SK-N-SH (cell line): ENCODE measurements at regions not wholly inside any gene's neighbourhood (a gene's known extent, or its start where the extent isn't known, plus 50 kb on each side); places are given as distances from the start of the nearest gene placed in this dataset.

Experiments used
- CTCF ChIA-PET: fragments of 300-600, 350-600 bp; formaldehyde crosslinking; extraction: SDS; loops from one replicate; lab custom pipeline; 2021; lab: Yijun Ruan, JAX
- POLR2A ChIA-PET: fragments of 350-600 bp; sonication (Branson Sonifier 250); formaldehyde crosslinking; extraction: SDS; loops from one replicate; lab custom pipeline; 2020; ENCODE audit warnings: antibody characterized with exemption, inconsistent platforms; lab: Yijun Ruan, JAX
- DNase-seq: peaks from one replicate; pipeline ENCODE4 v3.0.0; 2012
- H2AFZ ChIP-seq: fragments of 200-600 bp; sonication (generic); 2 replicates; pipeline ENCODE4 v1.8.1; 2016; ENCODE audit warnings: antibody characterized with exemption, mild to moderate bottlenecking, low read depth
- H3F3A ChIP-seq: fragments of 200-600 bp; sonication (generic); replicated peaks from 2 replicates; pipeline ENCODE3; 2016; ENCODE audit warnings: antibody characterized with exemption, mild to moderate bottlenecking; ENCODE audit not compliant: insufficient read depth
- H3K27ac ChIP-seq, 2 experiments: fragments of 200-500 bp in 1 of 2; fragments of 200-600 bp in 1 of 2; sonication (Bioruptor generic) in 1 of 2; sonication (generic), shearing (Covaris generic) in 1 of 2; 2 replicates each; pipeline versions ENCODE4 v1.5.1 to v1.6.1; 2014 to 2016; ENCODE audit warnings: low read depth in 2 of 2, inconsistent platforms in 1 of 2, low read length in 1 of 2, mild to moderate bottlenecking in 1 of 2, mixed read lengths in 1 of 2
- H3K27me3 ChIP-seq: fragments of 200-600 bp; sonication (generic), shearing (Covaris generic); 2 replicates; pipeline ENCODE4 v1.6.1; 2016; ENCODE audit warnings: mixed run types; ENCODE audit not compliant: insufficient read depth
- H3K36me3 ChIP-seq, 2 experiments: fragments of 200-500 bp in 1 of 2; fragments of 200-600 bp in 1 of 2; sonication (Bioruptor generic) in 1 of 2; sonication (generic) in 1 of 2; replicated peaks in 1 of 2; 2 replicates each; pipeline versions ENCODE3 to v1.5.1; 2014 to 2016; ENCODE audit warnings: low read length in 1 of 2, mild to moderate bottlenecking in 1 of 2; ENCODE audit not compliant: insufficient read depth in 2 of 2, control insufficient read depth in 1 of 2
- H3K4me1 ChIP-seq, 2 experiments: fragments of 200-500 bp in 1 of 2; fragments of 200-600 bp in 1 of 2; sonication (Bioruptor generic) in 1 of 2; sonication (generic), shearing (Covaris generic) in 1 of 2; 2 replicates each; pipeline versions ENCODE4 v1.5.1 to v1.6.1; 2014 to 2016; ENCODE audit warnings: low read depth in 1 of 2, low read length in 1 of 2, mixed run types in 1 of 2; ENCODE audit not compliant: insufficient read depth in 2 of 2, control insufficient read depth in 1 of 2
- H3K4me2 ChIP-seq: fragments of 200-600 bp; sonication (generic), shearing (Covaris generic); 2 replicates; pipeline ENCODE4 v1.6.1; 2017; ENCODE audit warnings: mixed run types
- H3K4me3 ChIP-seq, 2 experiments: fragments of 200-500 bp in 1 of 2; fragments of 200-600 bp in 1 of 2; sonication (Bioruptor generic) in 1 of 2; sonication (generic), shearing (Covaris generic) in 1 of 2; 2 replicates each; pipeline versions ENCODE4 v1.5.1 to v1.8.1; 2014 to 2016; ENCODE audit warnings: low read depth in 2 of 2, inconsistent platforms in 1 of 2, low read length in 1 of 2, mild to moderate bottlenecking in 1 of 2, mixed read lengths in 1 of 2, moderate library complexity in 1 of 2
- H3K79me2 ChIP-seq: fragments of 200-600 bp; sonication (generic); 2 replicates; pipeline ENCODE4 v1.8.1; 2017; ENCODE audit warnings: mild to moderate bottlenecking; ENCODE audit not compliant: insufficient read depth
- H3K9ac ChIP-seq: fragments of 200-600 bp; sonication (generic); 2 replicates; pipeline ENCODE4 v1.6.1; 2017; ENCODE audit warnings: mixed run types
- H3K9me2 ChIP-seq: fragments of 200-600 bp; sonication (generic); 2 replicates; pipeline ENCODE4 v1.6.1; 2017; ENCODE audit warnings: mixed run types
- H3K9me3 ChIP-seq: fragments of 200-600 bp; sonication (generic); 2 replicates; pipeline ENCODE4 v1.6.1; 2017; ENCODE audit warnings: mixed run types, mild to moderate bottlenecking, moderate library complexity
- H4K20me1 ChIP-seq: fragments of 200-600 bp; sonication (generic); 2 replicates; pipeline ENCODE4 v1.6.1; 2017; ENCODE audit warnings: mild to moderate bottlenecking, mixed run types; ENCODE audit not compliant: insufficient read depth
- CTCF ChIP-seq: fragments of 200-600 bp; sonication (generic); IDR thresholded peaks from 2 replicates; pipeline ENCODE4 v1.6.1; 2017; ENCODE audit warnings: antibody characterized with exemption, mild to moderate bottlenecking, moderate library complexity
- EP300 ChIP-seq, 2 experiments: IDR thresholded peaks; 2 replicates each; pipeline versions ENCODE4 v1.4.0 to v1.6.1; 2012; ENCODE audit warnings: borderline replicate concordance in 1 of 2, low read depth in 1 of 2, low read length in 1 of 2
- FOSL2 ChIP-seq: IDR thresholded peaks from 2 replicates; pipeline ENCODE4 v1.4.0; 2012; ENCODE audit warnings: low read depth, mild to moderate bottlenecking, moderate library complexity, borderline replicate concordance
- FOXM1 ChIP-seq: IDR thresholded peaks from 2 replicates; pipeline ENCODE4 v1.4.0; 2012; ENCODE audit warnings: low read depth, mild to moderate bottlenecking
- GABPA ChIP-seq: IDR thresholded peaks from 2 replicates; pipeline ENCODE4 v1.4.0; 2012; ENCODE audit warnings: low read depth, mild to moderate bottlenecking
- MAX ChIP-seq: IDR thresholded peaks from 2 replicates; pipeline ENCODE4 v1.4.0; 2012; ENCODE audit warnings: low read depth
- MEF2A ChIP-seq: IDR thresholded peaks from 2 replicates; pipeline ENCODE4 v1.4.0; 2012; ENCODE audit warnings: low read depth, borderline replicate concordance
- NFIC ChIP-seq: IDR thresholded peaks from 2 replicates; pipeline ENCODE4 v1.4.0; 2012; ENCODE audit warnings: borderline replicate concordance
- NRF1 ChIP-seq: IDR thresholded peaks from 2 replicates; pipeline ENCODE4 v1.6.1; 2012; ENCODE audit warnings: low read depth, mild to moderate bottlenecking, low read length
- POLR2AphosphoS5 ChIP-seq: IDR thresholded peaks from 2 replicates; pipeline ENCODE4 v1.6.1; 2012; ENCODE audit warnings: low read depth, low read length
- RAD21 ChIP-seq: IDR thresholded peaks from 2 replicates; pipeline ENCODE4 v1.6.1; 2012; ENCODE audit warnings: mild to moderate bottlenecking, low read length
- RCOR1 ChIP-seq: fragments of 150-350 bp; IDR thresholded peaks from 2 replicates; pipeline ENCODE4 v1.6.1; 2017; ENCODE audit warnings: antibody characterized with exemption, low read length
- RXRA ChIP-seq: IDR thresholded peaks from 2 replicates; pipeline ENCODE4 v1.4.0; 2012; ENCODE audit warnings: low read depth, mild to moderate bottlenecking, borderline replicate concordance
- SMC3 ChIP-seq: IDR thresholded peaks from 2 replicates; pipeline ENCODE4 v1.6.1; 2012; ENCODE audit warnings: low read depth, low read length, improper control_type of control experiment
- WGBS: methylation state at CpG from one replicate; pipeline ENCODE4 v1.1.6; 2017; ENCODE audit warnings: low lambda C conversion rate; 5-methylcytosine and 5-hydroxymethylcytosine counted together
- TF ChIP-seq, protein P1 (sequence below): fragments of 150-350 bp; IDR thresholded peaks from 2 replicates; pipeline ENCODE4 v1.6.1; 2017; ENCODE audit warnings: antibody characterized with exemption, low read length, low read depth, borderline replicate concordance
- TF ChIP-seq, protein P2 (sequence below): IDR thresholded peaks from 2 replicates; pipeline ENCODE4 v1.4.0; 2012; ENCODE audit warnings: low read depth, borderline replicate concordance
- TF ChIP-seq, protein P3 (sequence below): IDR thresholded peaks from 2 replicates; pipeline ENCODE4; 2012

- CTCF ChIA-PET, result interaction anchor here (0.5 to 6.2 kb wide), 53 partner anchors 9 to 798 kb away, joined by 3 to 169 read pairs (median 4); partner anchors contain the start of genes ARHGAP5, DTD2 and RNU6-7
- Histone ChIP-seq H3K36me3 (no peaks in the 10 kb centered on the region), H3K9me3 (no peaks in the 10 kb centered on the region), H3K79me2 (no peaks in the 10 kb centered on the region), H3K9me2 (no peaks in the 10 kb centered on the region), H2AFZ (peak overlapping the region; percentile 82), H3K27ac (peak overlapping the region; percentile 28 to 53; a peak in 3 of 4 replicates), H4K20me1 (no peaks in the 10 kb centered on the region), H3K27me3 (no peaks in the 10 kb centered on the region), H3F3A (no peaks in the 10 kb centered on the region), H3K4me2 (no peak overlapping the region), H3K4me3 (no peak overlapping the region; a peak in 1 of 4 replicates), H3K9ac (no peak overlapping the region), H3K4me1 (peaks cover 9 to 19% of the 10 kb centered on the region in 2 experiments; a peak in 3 of 4 replicates)
- 64% methylated on average over 9 of the region's 9 CpGs for WGBS
- POLR2A ChIA-PET, result interaction anchor here (0.6 kb wide), 1 partner anchor 331 kb away, joined by 5 read pairs; no protein-coding TSS in a partner anchor
- peak; percentile 76 for DNase-seq
- peak; percentile 90 for TF ChIP-seq RAD21
- peak; percentile 92 for TF ChIP-seq SMC3
- TF ChIP-seq POLR2AphosphoS5, result no peak
- TF ChIP-seq CTCF, result peak; percentile 87
- no peak for TF ChIP-seq FOSL2
- TF ChIP-seq, protein P1, sequence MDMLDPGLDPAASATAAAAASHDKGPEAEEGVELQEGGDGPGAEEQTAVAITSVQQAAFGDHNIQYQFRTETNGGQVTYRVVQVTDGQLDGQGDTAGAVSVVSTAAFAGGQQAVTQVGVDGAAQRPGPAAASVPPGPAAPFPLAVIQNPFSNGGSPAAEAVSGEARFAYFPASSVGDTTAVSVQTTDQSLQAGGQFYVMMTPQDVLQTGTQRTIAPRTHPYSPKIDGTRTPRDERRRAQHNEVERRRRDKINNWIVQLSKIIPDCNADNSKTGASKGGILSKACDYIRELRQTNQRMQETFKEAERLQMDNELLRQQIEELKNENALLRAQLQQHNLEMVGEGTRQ, result no peak
- 0 out of 2 replicates have a peak, but pooled peaks have one; percentile 9 for TF ChIP-seq RCOR1
- TF ChIP-seq EP300 (IDR thresholded peaks at IDR 0.05; ENCODE audit: borderline replicate concordance in 1 of 2, low read depth in 1 of 2, low read length in 1 of 2), result no peak
- TF ChIP-seq, protein P2, sequence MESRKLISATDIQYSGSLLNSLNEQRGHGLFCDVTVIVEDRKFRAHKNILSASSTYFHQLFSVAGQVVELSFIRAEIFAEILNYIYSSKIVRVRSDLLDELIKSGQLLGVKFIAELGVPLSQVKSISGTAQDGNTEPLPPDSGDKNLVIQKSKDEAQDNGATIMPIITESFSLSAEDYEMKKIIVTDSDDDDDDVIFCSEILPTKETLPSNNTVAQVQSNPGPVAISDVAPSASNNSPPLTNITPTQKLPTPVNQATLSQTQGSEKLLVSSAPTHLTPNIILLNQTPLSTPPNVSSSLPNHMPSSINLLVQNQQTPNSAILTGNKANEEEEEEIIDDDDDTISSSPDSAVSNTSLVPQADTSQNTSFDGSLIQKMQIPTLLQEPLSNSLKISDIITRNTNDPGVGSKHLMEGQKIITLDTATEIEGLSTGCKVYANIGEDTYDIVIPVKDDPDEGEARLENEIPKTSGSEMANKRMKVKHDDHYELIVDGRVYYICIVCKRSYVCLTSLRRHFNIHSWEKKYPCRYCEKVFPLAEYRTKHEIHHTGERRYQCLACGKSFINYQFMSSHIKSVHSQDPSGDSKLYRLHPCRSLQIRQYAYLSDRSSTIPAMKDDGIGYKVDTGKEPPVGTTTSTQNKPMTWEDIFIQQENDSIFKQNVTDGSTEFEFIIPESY, result no peak
Observed at GRCh38 chr14:32254952-32255679, 52.0 kb upstream of the RNU6-8 start.

DNA sequence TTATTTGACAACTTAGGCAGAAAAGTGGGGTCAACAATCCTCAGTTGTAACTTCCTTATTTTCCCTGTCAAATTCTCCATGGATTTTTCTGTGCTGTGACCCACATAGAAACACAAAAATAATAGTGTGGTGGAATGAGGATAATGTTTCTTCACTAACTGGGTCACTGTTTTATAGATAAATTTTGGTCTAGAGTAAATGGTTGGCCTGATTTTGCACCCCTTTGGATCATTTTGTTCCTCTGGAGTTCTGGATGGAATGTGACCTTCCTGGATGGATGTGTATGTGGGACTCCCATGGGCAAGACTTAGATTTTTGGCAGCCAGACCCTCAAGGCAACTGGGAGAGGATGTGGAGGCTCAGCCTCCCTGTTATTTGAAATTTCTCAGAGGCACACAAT, 52.7 kb upstream of the RNU6-8 start:
- Histone ChIP-seq H3K27ac (0 out of 4 replicates have a peak overlapping the region, but pooled peaks of 1 of the 2 experiments have one; percentile 28), H3F3A (no peaks in the 10 kb centered on the region), H3K4me1 (peaks cover 9 to 19% of the 10 kb centered on the region in 2 experiments; a peak in 3 of 4 replicates), H3K9me2 (no peaks in the 10 kb centered on the region), H3K79me2 (no peaks in the 10 kb centered on the region), H2AFZ (peak overlapping the region; percentile 82), H3K4me3 (no peak overlapping the region), H3K9me3 (no peaks in the 10 kb centered on the region), H4K20me1 (no peaks in the 10 kb centered on the region), H3K4me2 (no peak overlapping the region), H3K36me3 (no peaks in the 10 kb centered on the region), H3K27me3 (no peaks in the 10 kb centered on the region), H3K9ac (no peak overlapping the region)
- DNase-seq, result no peak
- CTCF ChIA-PET, result no interaction called here
- POLR2A ChIA-PET, result no interaction called here
- TF ChIP-seq EP300 (IDR thresholded peaks at IDR 0.05; ENCODE audit: borderline replicate concordance in 1 of 2, low read depth in 1 of 2, low read length in 1 of 2) (no peak), RAD21 (no peak), FOSL2 (no peak), MAX (no peak), FOXM1 (no peak), SMC3 (no peak), NRF1 (no peak), MEF2A (no peak), POLR2AphosphoS5 (no peak), RXRA (no peak), RCOR1 (no peak), GABPA (no peak), NFIC (no peak)
- TF ChIP-seq, protein P3, sequence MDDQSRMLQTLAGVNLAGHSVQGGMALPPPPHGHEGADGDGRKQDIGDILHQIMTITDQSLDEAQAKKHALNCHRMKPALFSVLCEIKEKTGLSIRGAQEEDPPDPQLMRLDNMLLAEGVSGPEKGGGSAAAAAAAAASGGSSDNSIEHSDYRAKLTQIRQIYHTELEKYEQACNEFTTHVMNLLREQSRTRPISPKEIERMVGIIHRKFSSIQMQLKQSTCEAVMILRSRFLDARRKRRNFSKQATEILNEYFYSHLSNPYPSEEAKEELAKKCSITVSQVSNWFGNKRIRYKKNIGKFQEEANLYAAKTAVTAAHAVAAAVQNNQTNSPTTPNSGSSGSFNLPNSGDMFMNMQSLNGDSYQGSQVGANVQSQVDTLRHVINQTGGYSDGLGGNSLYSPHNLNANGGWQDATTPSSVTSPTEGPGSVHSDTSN, result no peak
- TF ChIP-seq, protein P1, result no peak
